Type B pancreatic cell (in vitro differentiated cells): ENCODE measurements at regions not wholly inside any gene's neighbourhood (a gene's known extent, or its start where the extent isn't known, plus 50 kb on each side); places are given as distances from the start of the nearest gene placed in this dataset.

Experiments used
- DNase-seq: peaks from one replicate; pipeline ENCODE4 v3.0.0; 2021; ENCODE audit warnings: mixed read lengths; ENCODE audit not compliant: unreplicated experiment; ENCODE audit errors: extremely low spot score
- H3K27ac Mint-ChIP-seq: 2 replicates; pipeline ENCODE4 v1.8.0; 2021; ENCODE audit warnings: mild to moderate bottlenecking, mixed read lengths
- H3K27me3 Mint-ChIP-seq: 2 replicates; pipeline ENCODE4 v1.8.0; 2021; ENCODE audit warnings: mixed read lengths
- H3K36me3 Mint-ChIP-seq: 2 replicates; pipeline ENCODE4 v1.8.0; 2021; ENCODE audit warnings: mixed read lengths
- H3K4me1 Mint-ChIP-seq: one replicate; pipeline ENCODE4 v1.8.0; 2021; ENCODE audit warnings: mixed read lengths; ENCODE audit not compliant: unreplicated experiment
- H3K4me3 Mint-ChIP-seq: 2 replicates; pipeline ENCODE4 v1.8.0; 2021; ENCODE audit warnings: mild to moderate bottlenecking, mixed read lengths
- H3K9me3 Mint-ChIP-seq: 2 replicates; pipeline ENCODE4 v1.8.0; 2021; ENCODE audit warnings: mixed read lengths
- TF ChIP-seq, protein P1 (sequence below): fragments of 200-600 bp; sonication (generic); conservative IDR thresholded peaks from 2 replicates; pipeline ENCODE4 v1.5.0; 2021; ENCODE audit warnings: antibody characterized with exemption, mild to moderate bottlenecking

DNA sequence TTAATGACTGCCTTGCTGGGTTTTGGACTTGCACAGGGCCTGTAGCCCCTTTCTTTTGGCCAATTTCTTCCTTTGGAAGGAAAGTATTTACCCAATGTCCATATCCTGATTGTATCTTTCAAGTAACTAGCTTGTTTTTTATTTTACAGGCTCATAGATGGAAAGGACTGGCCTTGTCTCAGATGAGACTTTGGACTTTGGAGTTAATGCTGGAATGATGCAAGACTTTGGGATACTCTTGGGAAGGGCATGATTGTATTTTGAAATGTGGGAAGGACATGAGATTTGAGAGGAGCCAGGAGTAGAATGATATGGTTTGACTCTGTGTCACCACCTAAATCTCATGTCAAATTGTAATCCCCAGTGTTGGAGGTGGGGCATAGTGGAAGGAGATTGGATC lies 140.1 kb downstream of the C1orf94 start:
- no peak for DNase-seq
- TF ChIP-seq, protein P1, sequence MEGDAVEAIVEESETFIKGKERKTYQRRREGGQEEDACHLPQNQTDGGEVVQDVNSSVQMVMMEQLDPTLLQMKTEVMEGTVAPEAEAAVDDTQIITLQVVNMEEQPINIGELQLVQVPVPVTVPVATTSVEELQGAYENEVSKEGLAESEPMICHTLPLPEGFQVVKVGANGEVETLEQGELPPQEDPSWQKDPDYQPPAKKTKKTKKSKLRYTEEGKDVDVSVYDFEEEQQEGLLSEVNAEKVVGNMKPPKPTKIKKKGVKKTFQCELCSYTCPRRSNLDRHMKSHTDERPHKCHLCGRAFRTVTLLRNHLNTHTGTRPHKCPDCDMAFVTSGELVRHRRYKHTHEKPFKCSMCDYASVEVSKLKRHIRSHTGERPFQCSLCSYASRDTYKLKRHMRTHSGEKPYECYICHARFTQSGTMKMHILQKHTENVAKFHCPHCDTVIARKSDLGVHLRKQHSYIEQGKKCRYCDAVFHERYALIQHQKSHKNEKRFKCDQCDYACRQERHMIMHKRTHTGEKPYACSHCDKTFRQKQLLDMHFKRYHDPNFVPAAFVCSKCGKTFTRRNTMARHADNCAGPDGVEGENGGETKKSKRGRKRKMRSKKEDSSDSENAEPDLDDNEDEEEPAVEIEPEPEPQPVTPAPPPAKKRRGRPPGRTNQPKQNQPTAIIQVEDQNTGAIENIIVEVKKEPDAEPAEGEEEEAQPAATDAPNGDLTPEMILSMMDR = no peak
- Mint-ChIP-seq H3K27me3 (peaks cover 16% of the 10 kb centered on the region), H3K4me1 (no peaks in the 10 kb centered on the region), H3K27ac (no peak overlapping the region), H3K9me3 (no peaks in the 10 kb centered on the region), H3K36me3 (no peaks in the 10 kb centered on the region), H3K4me3 (no peak overlapping the region)

DNA sequence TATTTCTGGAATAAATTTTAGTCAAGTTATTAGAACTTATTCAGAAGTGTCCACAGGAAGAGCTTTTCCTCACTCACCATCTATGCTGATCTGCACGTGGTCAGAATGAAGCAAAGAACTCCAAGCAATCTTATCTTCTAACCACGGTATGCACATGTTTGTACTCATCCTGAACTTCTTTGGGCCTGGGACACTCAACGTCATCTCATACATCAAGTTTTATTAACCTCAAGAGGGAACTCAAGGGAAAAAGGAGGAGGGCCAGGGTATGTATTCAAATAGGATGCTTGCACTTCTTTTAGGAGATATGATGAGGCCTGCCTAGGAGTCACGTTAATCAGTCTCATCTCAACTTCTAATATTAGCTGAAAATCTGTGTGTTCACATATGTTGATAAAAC lies 142.5 kb downstream of the C1orf94 start:
- H3K4me1 Mint-ChIP-seq = no peaks in the 10 kb centered on the region
- H3K36me3 Mint-ChIP-seq = no peaks in the 10 kb centered on the region
- H3K4me3 Mint-ChIP-seq = no peak overlapping the region
- no peak for DNase-seq
- H3K27me3 Mint-ChIP-seq = peaks cover 19% of the 10 kb centered on the region
- H3K27ac Mint-ChIP-seq = no peak overlapping the region
- TF ChIP-seq, protein P1 = no peak
- H3K9me3 Mint-ChIP-seq = no peaks in the 10 kb centered on the region

DNA sequence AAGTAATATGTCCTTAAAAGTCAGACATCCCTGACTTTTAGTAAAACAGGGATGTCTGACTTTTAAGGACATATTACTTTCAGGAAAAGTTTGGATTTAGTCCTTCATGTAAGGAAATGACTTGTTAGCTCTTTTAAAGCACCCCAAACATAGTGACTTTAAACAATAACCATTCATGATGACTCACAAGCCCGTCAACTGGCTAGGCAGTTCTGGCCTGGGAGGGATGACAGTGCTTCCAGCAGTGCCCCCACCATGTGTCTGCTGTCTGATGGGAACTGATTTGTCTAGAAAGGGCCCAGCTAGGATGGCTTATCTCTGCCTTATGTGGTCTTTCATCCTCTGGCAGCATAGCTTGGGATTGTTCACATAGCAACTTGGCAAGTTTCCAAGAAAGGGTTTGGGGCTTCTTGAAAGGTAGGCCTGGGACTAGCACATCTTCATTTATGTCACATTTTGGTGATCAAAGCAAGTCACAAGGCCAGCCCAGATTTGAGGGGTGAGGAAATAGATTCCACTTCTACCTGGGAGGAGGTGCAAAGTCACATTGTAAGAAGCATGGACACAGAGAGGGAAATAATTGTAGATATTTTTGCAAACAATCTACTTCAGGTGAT lies 143.5 kb downstream of the C1orf94 start:
- Mint-ChIP-seq H3K27ac (no peak overlapping the region), H3K4me1 (no peaks in the 10 kb centered on the region), H3K4me3 (no peak overlapping the region), H3K36me3 (no peaks in the 10 kb centered on the region), H3K27me3 (peaks cover 26% of the 10 kb centered on the region), H3K9me3 (no peaks in the 10 kb centered on the region)
- TF ChIP-seq, protein P1 = no peak
- DNase-seq = no peak

DNA sequence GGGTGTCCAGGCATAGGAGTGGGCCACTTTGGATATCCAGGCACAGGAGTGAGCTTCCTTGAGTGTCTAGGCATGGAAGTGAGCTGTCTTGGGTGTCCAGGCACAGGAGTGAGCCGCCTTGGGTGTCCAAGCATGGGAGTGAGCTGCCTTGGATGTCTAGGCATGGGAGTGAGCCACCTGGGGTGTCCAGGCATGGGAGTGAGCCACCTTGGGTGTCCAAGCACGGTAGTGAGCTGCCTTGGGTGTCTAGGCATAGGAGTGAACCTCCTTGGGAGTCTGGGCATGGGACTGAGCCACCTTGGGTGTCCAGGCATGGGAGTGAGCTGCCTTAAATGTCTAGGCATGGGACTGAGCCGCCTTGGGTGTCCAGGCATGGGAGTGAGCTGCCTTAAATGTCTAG lies 146.3 kb downstream of the C1orf94 start:
- Mint-ChIP-seq H3K4me1 (no peaks in the 10 kb centered on the region), H3K36me3 (no peaks in the 10 kb centered on the region), H3K27ac (no peak overlapping the region), H3K4me3 (no peak overlapping the region), H3K9me3 (no peaks in the 10 kb centered on the region), H3K27me3 (peaks cover 30% of the 10 kb centered on the region)
- TF ChIP-seq, protein P1 = no peak
- DNase-seq = no peak

DNA sequence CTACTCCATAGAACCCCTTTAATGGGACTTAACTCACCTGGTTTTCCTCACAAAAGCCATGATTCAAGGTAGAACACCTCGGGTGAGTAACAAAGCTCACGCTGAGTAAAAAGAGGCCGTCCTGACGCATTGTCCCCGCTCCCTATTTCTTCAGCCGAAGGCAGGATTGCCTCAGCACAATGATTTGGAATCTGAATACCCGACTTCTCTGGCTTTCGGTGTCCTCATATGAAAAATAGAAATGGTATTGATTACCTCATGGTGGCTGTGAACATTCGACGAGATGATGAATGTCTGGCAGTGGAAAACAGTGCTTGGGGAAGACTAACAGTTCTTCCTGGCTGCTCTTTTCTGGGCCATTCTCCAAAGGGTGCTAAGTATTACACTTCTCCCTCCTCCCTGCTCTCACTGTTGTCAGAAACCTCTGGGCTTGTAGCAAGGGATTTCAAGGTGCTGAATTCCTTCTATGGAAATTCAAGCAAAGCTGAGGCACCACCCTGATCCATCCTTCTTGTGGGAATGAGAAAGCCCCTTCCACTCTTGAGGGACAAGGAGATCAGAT lies 148.3 kb downstream of the C1orf94 start:
- peaks cover 30% of the 10 kb centered on the region for H3K27me3 Mint-ChIP-seq
- TF ChIP-seq, protein P1 = no peak
- no peaks in the 10 kb centered on the region for H3K9me3 Mint-ChIP-seq
- H3K36me3 Mint-ChIP-seq = no peaks in the 10 kb centered on the region
- no peak for DNase-seq
- no peak overlapping the region for H3K27ac Mint-ChIP-seq
- no peaks in the 10 kb centered on the region for H3K4me1 Mint-ChIP-seq
- no peak overlapping the region for H3K4me3 Mint-ChIP-seq
